ENCODE measurements at regions not wholly inside any gene's neighbourhood (a gene's known extent, or its start where the extent isn't known, plus 50 kb on each side); places are given as distances from the start of the nearest gene placed in this dataset.

DNA sequence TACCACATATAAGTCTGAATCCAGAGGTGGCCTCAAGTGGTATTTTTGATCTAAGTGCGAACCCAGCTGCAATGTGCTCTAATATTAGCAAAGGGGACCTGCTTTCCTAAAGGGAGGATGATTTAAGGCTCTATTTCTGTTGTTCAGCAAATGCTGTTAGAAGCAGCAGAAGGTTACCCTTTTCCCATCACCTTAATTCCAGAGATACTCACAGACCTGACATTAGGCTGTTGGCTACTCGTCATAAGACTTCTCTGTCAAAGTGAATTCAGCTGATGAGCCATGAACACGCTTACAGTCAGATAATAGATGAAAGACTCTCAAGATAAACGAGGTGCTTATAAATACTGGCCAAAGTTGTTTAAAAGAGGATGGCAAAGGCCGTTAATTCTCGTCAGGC lies 308.7 kb upstream of the DDHD1 start:
- TF ChIP-seq, protein P1, sequence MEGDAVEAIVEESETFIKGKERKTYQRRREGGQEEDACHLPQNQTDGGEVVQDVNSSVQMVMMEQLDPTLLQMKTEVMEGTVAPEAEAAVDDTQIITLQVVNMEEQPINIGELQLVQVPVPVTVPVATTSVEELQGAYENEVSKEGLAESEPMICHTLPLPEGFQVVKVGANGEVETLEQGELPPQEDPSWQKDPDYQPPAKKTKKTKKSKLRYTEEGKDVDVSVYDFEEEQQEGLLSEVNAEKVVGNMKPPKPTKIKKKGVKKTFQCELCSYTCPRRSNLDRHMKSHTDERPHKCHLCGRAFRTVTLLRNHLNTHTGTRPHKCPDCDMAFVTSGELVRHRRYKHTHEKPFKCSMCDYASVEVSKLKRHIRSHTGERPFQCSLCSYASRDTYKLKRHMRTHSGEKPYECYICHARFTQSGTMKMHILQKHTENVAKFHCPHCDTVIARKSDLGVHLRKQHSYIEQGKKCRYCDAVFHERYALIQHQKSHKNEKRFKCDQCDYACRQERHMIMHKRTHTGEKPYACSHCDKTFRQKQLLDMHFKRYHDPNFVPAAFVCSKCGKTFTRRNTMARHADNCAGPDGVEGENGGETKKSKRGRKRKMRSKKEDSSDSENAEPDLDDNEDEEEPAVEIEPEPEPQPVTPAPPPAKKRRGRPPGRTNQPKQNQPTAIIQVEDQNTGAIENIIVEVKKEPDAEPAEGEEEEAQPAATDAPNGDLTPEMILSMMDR (IDR thresholded peaks at IDR 0.05) = no peak
- no peak for TF ChIP-seq EZH2 (IDR thresholded peaks at IDR 0.05; ENCODE audit: borderline replicate concordance, insufficient read depth, low read depth, low read length, poor library complexity, severe bottlenecking)

Data from B cell (primary cell).